Spleen (tissue), 11 donors: ENCODE measurements at regions not wholly inside any gene's neighbourhood (a gene's known extent, or its start where the extent isn't known, plus 50 kb on each side); places are given as distances from the start of the nearest gene placed in this dataset.

Experiments
- DNase-seq: peaks from one replicate; pipeline ENCODE4 v3.0.0-alpha.2; 2020
- H3K27ac ChIP-seq, 8 donors: fragments of 200-600 bp; sonication (generic) in 7 of 8; 1 replicate in 4 of 8; 2 replicates in 4 of 8; pipeline versions ENCODE4 v1.5.0 to v1.8.0; 2016 to 2021; ENCODE audit warnings: inconsistent platforms in 4 of 8, mild to moderate bottlenecking in 4 of 8, moderate library complexity in 1 of 8
- H3K27me3 ChIP-seq, 7 donors: fragments of 200-600 bp; sonication (generic) in 6 of 7; replicated peaks in 1 of 7; 1 replicate in 4 of 7; 2 replicates in 3 of 7; pipeline versions ENCODE4 v1.5.0 to v1.8.0; 2016 to 2021; ENCODE audit warnings: inconsistent platforms in 3 of 7, mild to moderate bottlenecking in 1 of 7
- H3K36me3 ChIP-seq, 6 donors: fragments of 200-600 bp; sonication (generic) in 5 of 6; 1 replicate in 4 of 6; 2 replicates in 2 of 6; pipeline versions ENCODE4 v1.5.0 to v1.8.0; 2016 to 2021; ENCODE audit warnings: inconsistent platforms in 2 of 6
- H3K4me1 ChIP-seq, 6 donors: fragments of 200-600 bp; sonication (generic) in 5 of 6; 1 replicate in 3 of 6; 2 replicates in 3 of 6; pipeline versions ENCODE4 v1.5.0 to v1.8.0; 2016 to 2021; ENCODE audit warnings: inconsistent platforms in 3 of 6
- H3K4me3 ChIP-seq, 8 donors: fragments of 200-600 bp; sonication (generic) in 7 of 8; 1 replicate in 4 of 8; 2 replicates in 4 of 8; pipeline versions ENCODE4 v1.5.0 to v1.8.0; 2016 to 2021; ENCODE audit warnings: inconsistent platforms in 4 of 8, mild to moderate bottlenecking in 4 of 8, moderate library complexity in 2 of 8
- H3K9me3 ChIP-seq, 8 donors: fragments of 200-600 bp; sonication (generic) in 7 of 8; 1 replicate in 4 of 8; 2 replicates in 4 of 8; pipeline versions ENCODE4 v1.5.0 to v1.8.0; 2016 to 2021; ENCODE audit warnings: inconsistent platforms in 4 of 8
- CTCF ChIP-seq, 11 experiments: fragments of 200-600 bp in 7 of 11; fragments of 450-650 bp in 4 of 11; sonication (generic) in 4 of 11; IDR thresholded peaks in 8 of 11; conservative IDR thresholded peaks in 3 of 11; 1 replicate in 7 of 11; 2 replicates in 4 of 11; pipeline versions ENCODE4 v1.4.0 to v1.8.0; 2016 to 2021; ENCODE audit warnings: antibody characterized with exemption in 11 of 11, inconsistent platforms in 4 of 11, mild to moderate bottlenecking in 1 of 11
- POLR2A ChIP-seq, 3 donors: fragments of 450-650 bp; IDR thresholded peaks; one replicate each; pipeline ENCODE4 v1.5.1; 2017; ENCODE audit warnings: antibody characterized with exemption in 3 of 3, mild to moderate bottlenecking in 1 of 3
- POLR2AphosphoS5 ChIP-seq, 3 donors: sonication (generic); formaldehyde crosslinking; IDR thresholded peaks; one replicate each; pipeline ENCODE4 v1.5.1; 2017; ENCODE audit warnings: antibody characterized with exemption in 3 of 3
- WGBS, 5 donors: extraction: QIAGEN DNeasy Blood & Tissue Kit in 3 of 5; methylation state at CpG; one replicate each; pipeline versions ENCODE4 v1.1.5 to v1.1.7; 2013 to 2018; 5-methylcytosine and 5-hydroxymethylcytosine counted together
- intact Hi-C: fragments of 100-400 bp; cut with DNase I; formaldehyde crosslinking; loops from one replicate; pipeline ENCODE4 v1.15.0; 2023; ENCODE audit warnings: low total_unique reads
- donor health status: healthy with polysubstance abuse.
- donor health status: DM: no; HTN: no; CAD: no; lungs with moderate emphysema.
- donor health status: DM: no; HTN: no; CAD: no.
- donor health status: Bipolar disorder and iron deficiency.
- donor health status: healthy.
- donor health status: DM: no; HTN: no; CAD: no.
- donor health status: DM: yes; HTN: yes; CAD: no.

GRCh38 chr14:85418721-85419120 is 111.2 kb upstream of the FLRT2 start:
- H3K27ac ChIP-seq: no peak overlapping the region
- intact Hi-C loops: no loop called here
- peaks cover 0 to 5% (median 0%) of the 10 kb centered on the region in 6 donors for H3K4me1 ChIP-seq
- WGBS, 5 donors: 91 to 96% (median 92%) methylated on average over 1 of the region's 1 CpG
- H3K36me3 ChIP-seq: no peaks in the 10 kb centered on the region
- DNase-seq: no peak
- H3K27me3 ChIP-seq: no peaks in the 10 kb centered on the region
- no peak overlapping the region for H3K4me3 ChIP-seq
- H3K9me3 ChIP-seq: no peaks in the 10 kb centered on the region
- TF ChIP-seq POLR2A (IDR thresholded peaks at IDR 0.05) (no peak), POLR2AphosphoS5 (IDR thresholded peaks at IDR 0.05) (no peak)

DNA sequence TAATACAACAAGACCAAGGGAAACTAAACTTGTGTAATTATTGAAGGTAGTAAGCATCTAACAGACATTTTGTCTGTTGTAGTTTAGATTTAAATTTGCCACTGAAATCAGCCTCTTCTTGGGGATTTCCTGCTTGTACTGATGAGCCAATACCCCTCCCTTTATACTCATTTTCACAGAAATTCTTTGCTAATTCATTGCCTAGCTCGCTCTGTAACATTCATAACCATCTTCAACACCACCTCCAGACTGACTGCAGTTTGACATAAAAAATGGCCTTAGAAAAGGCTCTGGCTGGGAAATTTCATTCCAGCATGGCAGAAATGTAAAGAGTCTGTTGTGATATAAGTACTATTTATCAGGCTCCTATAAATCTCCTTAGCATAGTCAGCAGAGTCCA is 109.7 kb upstream of the FLRT2 start:
- intact Hi-C loops: no loop called here
- Histone ChIP-seq H3K36me3 (no peaks in the 10 kb centered on the region), H3K27ac (no peak overlapping the region), H3K9me3 (no peaks in the 10 kb centered on the region), H3K4me1 (peaks cover 0 to 4% (median 0%) of the 10 kb centered on the region in 6 donors), H3K27me3 (no peaks in the 10 kb centered on the region), H3K4me3 (no peak overlapping the region)
- 73 to 89% (median 82%) methylated on average over 1 of the region's 1 CpG for WGBS, 5 donors
- TF ChIP-seq CTCF (IDR thresholded peaks at IDR 0.05 in 8 of 11, conservative IDR thresholded peaks at IDR 0.05 in 3 of 11): no peak
- no peak for DNase-seq

- no peaks in the 10 kb centered on the region for H3K36me3 ChIP-seq
- H3K9me3 ChIP-seq: no peaks in the 10 kb centered on the region
- no peaks in the 10 kb centered on the region for H3K27me3 ChIP-seq
- H3K4me1 ChIP-seq: peaks cover 0 to 1% (median 0%) of the 10 kb centered on the region in 6 donors
- no peak overlapping the region for H3K27ac ChIP-seq
- H3K4me3 ChIP-seq: no peak overlapping the region
- no peak for DNase-seq
- intact Hi-C loops: no loop called here
- WGBS, 5 donors: 86 to 98% (median 93%) methylated on average over 5 of the region's 5 CpGs
- TF ChIP-seq POLR2AphosphoS5 (IDR thresholded peaks at IDR 0.05) (no peak), POLR2A (IDR thresholded peaks at IDR 0.05) (no peak), CTCF (IDR thresholded peaks at IDR 0.05 in 8 of 11, conservative IDR thresholded peaks at IDR 0.05 in 3 of 11) (no peak)
Measured at GRCh38 chr14:85420707-85421106, 109.2 kb upstream of the FLRT2 start.

- H3K27ac ChIP-seq: no peak overlapping the region
- H3K4me3 ChIP-seq: no peak overlapping the region
- intact Hi-C loops: no loop called here
- no peaks in the 10 kb centered on the region for H3K36me3 ChIP-seq
- WGBS, 5 donors: 89 to 97% (median 94%) methylated on average over 3 of the region's 3 CpGs
- no peaks in the 10 kb centered on the region for H3K27me3 ChIP-seq
- H3K4me1 ChIP-seq: no peaks in the 10 kb centered on the region
- no peaks in the 10 kb centered on the region for H3K9me3 ChIP-seq
- no peak for DNase-seq
- no peak for TF ChIP-seq POLR2AphosphoS5 (IDR thresholded peaks at IDR 0.05)
- TF ChIP-seq CTCF (IDR thresholded peaks at IDR 0.05 in 8 of 11, conservative IDR thresholded peaks at IDR 0.05 in 3 of 11): no peak
- no peak for TF ChIP-seq POLR2A (IDR thresholded peaks at IDR 0.05)
Measured at GRCh38 chr14:85421186-85421877, 108.6 kb upstream of the FLRT2 start.
